Vagina (tissue), 2 donors: ENCODE measurements at regions not wholly inside any gene's neighbourhood (a gene's known extent, or its start where the extent isn't known, plus 50 kb on each side); places are given as distances from the start of the nearest gene placed in this dataset.

Experiments used
- CTCF ChIP-seq, 3 experiments: fragments of 450-650 bp in 2 of 3; fragments of 200-600 bp in 1 of 3; sonication (generic) in 1 of 3; IDR thresholded peaks; one replicate each; pipeline ENCODE4 v1.5.1; 2017 to 2019; ENCODE audit warnings: antibody characterized with exemption in 3 of 3, mild to moderate bottlenecking in 2 of 3, moderate library complexity in 2 of 3
- POLR2A ChIP-seq, 2 donors: fragments of 450-650 bp; IDR thresholded peaks; one replicate each; pipeline ENCODE4 v1.6.1; 2017; ENCODE audit warnings: antibody characterized with exemption in 2 of 2, mild to moderate bottlenecking in 2 of 2, moderate library complexity in 2 of 2

DNA sequence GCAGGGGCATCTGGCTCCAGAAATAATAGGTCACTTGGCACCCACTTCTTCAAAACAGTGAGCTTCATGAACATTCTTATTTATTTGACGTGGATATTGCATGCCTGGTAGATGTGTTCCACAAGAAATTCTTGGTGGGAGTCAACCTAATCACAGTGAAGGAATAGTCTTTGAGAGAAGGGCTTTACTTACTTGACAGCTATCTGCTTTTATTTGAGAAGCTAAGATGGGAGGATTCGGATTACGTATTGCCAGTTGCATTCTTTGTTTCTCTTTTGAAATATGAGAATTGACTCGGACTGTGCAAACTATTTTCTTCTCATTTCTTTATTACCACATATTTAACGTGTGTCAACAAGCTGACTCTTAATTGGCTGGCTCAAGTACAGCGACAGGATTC is 117.2 kb downstream of the FASLG start:
- TF ChIP-seq POLR2A (IDR thresholded peaks at IDR 0.05): no peak
- no peak for TF ChIP-seq CTCF (IDR thresholded peaks at IDR 0.05)
